Suppressor macrophage treated with lipopolysaccharide for 4 hours (primary cell): ENCODE measurements at regions not wholly inside any gene's neighbourhood (a gene's known extent, or its start where the extent isn't known, plus 50 kb on each side); places are given as distances from the start of the nearest gene placed in this dataset.

ENCODE experiments used
- DNase-seq: peaks from one replicate; pipeline ENCODE4 v3.0.0-alpha.2; 2020

DNA sequence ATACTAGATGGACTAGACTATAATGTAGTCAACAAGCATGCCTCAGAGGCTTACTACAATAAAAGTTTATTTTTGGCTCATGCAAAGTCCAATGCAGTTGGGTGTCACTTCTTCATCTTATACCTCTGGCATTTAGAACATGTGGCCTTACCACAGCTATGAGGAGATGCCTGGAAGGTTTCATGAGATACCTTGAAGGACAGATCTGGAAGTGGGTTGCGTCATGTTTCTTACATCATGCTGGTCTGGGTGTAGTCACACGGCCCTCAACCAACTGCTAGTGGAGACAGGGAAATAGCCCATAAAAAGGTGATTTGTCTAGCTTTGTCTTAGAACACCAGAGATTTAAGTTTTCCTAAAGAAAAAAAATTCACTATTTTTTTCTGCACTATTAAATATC, 91.7 kb upstream of the MMADHC start:
- no peak for DNase-seq

DNA sequence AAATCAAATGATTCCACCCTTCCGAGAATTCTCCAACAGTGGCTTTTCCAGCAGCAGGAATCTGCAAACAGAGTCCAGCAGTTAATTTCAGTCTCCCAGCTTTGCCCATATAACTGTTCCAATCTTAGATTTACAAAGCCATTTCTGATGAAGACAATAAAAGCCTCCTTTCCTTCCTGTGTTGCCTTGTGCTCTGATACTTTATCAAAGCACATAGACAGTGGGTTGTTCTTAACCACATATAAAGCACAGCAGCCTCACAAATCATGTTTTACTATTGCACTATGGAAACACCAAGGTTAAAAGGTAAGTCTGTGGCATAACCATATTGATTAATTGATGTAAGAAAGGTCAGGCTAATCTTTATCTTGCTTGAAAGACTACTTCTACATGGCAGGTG, 89.8 kb upstream of the MMADHC start:
- DNase-seq, result no peak

DNA sequence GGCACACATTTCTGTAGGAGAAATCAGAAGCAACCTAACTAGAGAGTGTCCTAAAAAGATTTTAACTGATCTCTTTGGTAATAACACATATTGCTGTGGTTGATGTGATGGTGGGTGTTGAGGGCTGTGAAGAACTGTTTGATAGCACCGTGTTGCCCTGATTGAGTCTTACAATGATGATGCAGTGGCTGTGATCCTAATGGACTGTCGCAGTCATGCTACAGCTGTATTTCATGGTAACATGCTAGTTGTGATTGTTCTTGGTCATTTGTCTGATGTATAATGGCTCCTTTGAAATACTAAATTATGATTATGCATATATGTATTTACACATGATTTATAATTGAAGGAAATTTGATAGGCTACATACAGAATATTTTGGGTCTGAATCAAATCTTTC, 82.5 kb upstream of the MMADHC start:
- DNase-seq, result no peak

DNA sequence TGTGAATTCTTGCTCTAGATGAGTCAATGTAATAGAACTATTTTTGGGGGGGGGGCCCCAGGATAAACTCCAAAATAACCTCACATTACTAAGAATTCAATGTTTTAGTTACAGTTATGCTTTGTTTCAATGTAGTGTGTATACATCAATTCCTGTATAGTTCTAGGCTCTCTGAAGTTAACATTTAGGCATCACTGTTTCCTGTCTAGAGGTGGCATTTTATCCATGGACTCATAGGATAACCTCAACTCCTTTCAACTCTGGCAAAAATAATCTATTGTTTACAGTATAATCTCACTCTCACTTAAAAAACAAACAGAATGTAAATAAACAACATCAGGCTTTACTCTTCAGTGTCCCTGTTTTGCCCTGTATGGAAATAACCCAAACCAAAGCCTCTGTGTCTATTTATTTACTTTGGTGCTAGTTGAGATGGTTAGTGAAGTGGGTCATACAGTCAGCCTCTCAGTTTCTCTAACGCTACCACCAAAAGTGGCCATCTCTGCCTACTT, 79.3 kb upstream of the MMADHC start:
- no peak for DNase-seq

- DNase-seq, result no peak
Observed at GRCh38 chr2:149664896-149665295, 77.3 kb upstream of the MMADHC start.

GRCh38 chr2:149662556-149662955, 75.0 kb upstream of the MMADHC start:
- no peak for DNase-seq

DNA sequence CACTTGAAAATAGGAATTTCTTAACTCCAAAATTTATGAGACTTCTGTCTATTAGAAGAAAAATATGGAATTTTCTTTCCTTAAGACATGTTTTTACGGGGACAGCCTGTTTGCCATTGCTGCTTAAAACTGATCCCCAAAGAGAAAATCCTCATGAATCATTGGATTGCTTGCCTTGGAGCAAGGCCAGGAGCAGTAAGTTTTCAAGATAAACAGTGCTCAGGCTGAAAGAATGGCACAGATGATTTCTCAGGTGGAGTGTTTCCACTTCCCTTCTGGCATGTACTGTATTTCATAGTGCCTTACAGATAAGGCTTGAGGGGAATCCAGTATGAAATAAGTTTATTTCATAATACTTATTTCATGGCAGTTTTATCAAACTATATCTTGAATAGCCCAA, 74.3 kb upstream of the MMADHC start:
- no peak for DNase-seq

GRCh38 chr2:149658553-149658952, 71.0 kb upstream of the MMADHC start:
- no peak for DNase-seq

GRCh38 chr2:149657401-149658040, 69.9 kb upstream of the MMADHC start:
- no peak for DNase-seq

DNA sequence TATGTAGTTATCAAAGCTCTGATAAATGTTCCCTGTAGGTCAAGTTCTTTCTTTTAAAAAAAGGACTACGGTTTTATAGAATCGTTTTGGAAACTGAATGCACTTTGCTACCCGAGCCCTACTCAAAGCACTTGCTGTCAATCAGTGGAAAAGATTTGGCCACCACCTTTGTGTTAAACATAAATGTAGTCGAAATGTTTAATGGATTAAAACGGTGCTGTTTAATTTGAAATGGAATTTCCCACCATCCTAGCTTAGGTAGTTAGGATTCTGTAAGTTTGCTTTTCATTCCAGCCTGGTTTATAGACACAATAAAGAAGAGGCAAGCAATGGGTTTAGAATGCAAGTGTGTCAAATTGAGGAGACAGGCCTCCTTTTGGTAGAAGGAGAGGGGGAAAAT, 69.4 kb upstream of the MMADHC start:
- no peak for DNase-seq

- DNase-seq, result no peak
Observed at GRCh38 chr2:149653831-149654445, 66.4 kb upstream of the MMADHC start.

- DNase-seq, result no peak
Observed at GRCh38 chr2:149652926-149653325, 65.4 kb upstream of the MMADHC start.

DNA sequence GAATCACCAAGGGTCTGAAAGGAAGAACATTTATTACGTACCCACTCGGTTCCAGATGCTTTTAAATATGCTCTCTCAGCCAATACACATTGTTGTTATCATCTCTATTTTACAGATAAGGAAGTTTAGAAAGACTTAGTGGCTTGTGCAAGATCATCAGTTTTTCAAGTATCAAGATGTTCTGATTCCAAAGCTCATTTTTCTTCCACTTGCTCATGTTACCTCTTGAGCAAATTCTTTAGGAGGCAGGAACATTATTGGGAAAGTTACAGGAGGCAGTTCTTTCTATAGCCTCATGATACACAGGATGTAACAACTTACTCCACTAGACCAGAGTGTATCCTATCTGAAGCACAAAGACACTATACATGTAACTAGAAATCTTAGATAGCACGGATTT, 65.0 kb upstream of the MMADHC start:
- no peak for DNase-seq

DNA sequence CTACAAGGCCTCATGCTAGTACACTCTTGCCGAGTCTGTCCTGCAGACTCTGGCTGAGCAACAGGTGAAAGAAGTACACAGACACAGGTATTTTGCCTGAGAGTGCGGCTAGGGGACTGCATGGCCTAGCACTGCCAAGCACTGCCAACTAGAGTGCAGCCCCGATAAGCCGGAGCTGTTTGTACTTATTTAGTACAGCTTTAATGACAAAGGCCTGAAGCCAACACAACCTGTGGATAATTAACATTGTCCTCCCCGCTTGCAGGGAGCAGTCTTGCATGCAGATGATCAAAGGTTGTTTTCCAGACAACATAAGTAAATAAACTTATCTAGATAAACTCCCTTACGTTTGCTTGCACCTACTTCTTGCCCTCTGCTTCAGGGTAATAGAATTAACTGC, 63.7 kb upstream of the MMADHC start:
- no peak for DNase-seq

GRCh38 chr2:149650006-149650405, 62.4 kb upstream of the MMADHC start:
- DNase-seq, result no peak

- peak; percentile 1 for DNase-seq
Observed at GRCh38 chr2:149648282-149649030, 60.9 kb upstream of the MMADHC start.

GRCh38 chr2:149645391-149645790, 57.8 kb upstream of the MMADHC start:
- DNase-seq, result no peak
